GM06990 (cell line): ENCODE measurements at regions not wholly inside any gene's neighbourhood (a gene's known extent, or its start where the extent isn't known, plus 50 kb on each side); places are given as distances from the start of the nearest gene placed in this dataset.

ENCODE experiments used
- DNase-seq: peaks from one replicate; pipeline ENCODE4 v3.0.0-alpha.2; 2011; ENCODE audit not compliant: insufficient read length; ENCODE audit errors: extremely low read depth
- H3K27me3 ChIP-seq: replicated peaks from 2 replicates; pipeline ENCODE4 v1.6.0; 2011; ENCODE audit warnings: low read length; ENCODE audit not compliant: control insufficient read depth, insufficient read depth
- H3K36me3 ChIP-seq: 2 replicates; pipeline ENCODE4 v1.5.1; 2011; ENCODE audit warnings: low read length; ENCODE audit not compliant: control insufficient read depth, insufficient read depth
- H3K4me3 ChIP-seq: replicated peaks from 2 replicates; pipeline ENCODE4 v1.5.1; 2011; ENCODE audit warnings: low read depth, mild to moderate bottlenecking, control low read depth, low read length
- CTCF ChIP-seq: IDR thresholded peaks from 2 replicates; pipeline ENCODE4 v1.5.1; 2011; ENCODE audit warnings: low read length, control low read depth, mild to moderate bottlenecking, inconsistent platforms; ENCODE audit not compliant: insufficient read depth, poor library complexity, severe bottlenecking

- H3K27me3 ChIP-seq = no peaks in the 10 kb centered on the region
- TF ChIP-seq CTCF = no peak
- DNase-seq = no peak
- peaks cover 38% of the 10 kb centered on the region for H3K36me3 ChIP-seq
- H3K4me3 ChIP-seq = no peak overlapping the region
These were observed 119.0 kb downstream of the NCOR2 start for GRCh38 chr12:124448241-124448954.

GRCh38 chr12:124446364-124446763 lies 121.0 kb downstream of the NCOR2 start:
- DNase-seq = no peak
- Histone ChIP-seq H3K4me3 (no peak overlapping the region), H3K36me3 (peaks cover 41% of the 10 kb centered on the region), H3K27me3 (no peaks in the 10 kb centered on the region)
- no peak for TF ChIP-seq CTCF

GRCh38 chr12:124445826-124446225 lies 121.6 kb downstream of the NCOR2 start:
- Histone ChIP-seq H3K4me3 (no peak overlapping the region), H3K27me3 (no peaks in the 10 kb centered on the region), H3K36me3 (peaks cover 40% of the 10 kb centered on the region)
- DNase-seq = no peak
- no peak for TF ChIP-seq CTCF

- no peaks in the 10 kb centered on the region for H3K27me3 ChIP-seq
- H3K4me3 ChIP-seq = no peak overlapping the region
- no peak for DNase-seq
- peaks cover 36% of the 10 kb centered on the region for H3K36me3 ChIP-seq
- TF ChIP-seq CTCF = no peak
These were observed 122.2 kb downstream of the NCOR2 start for GRCh38 chr12:124445121-124445718.

- Histone ChIP-seq H3K4me3 (no peak overlapping the region), H3K27me3 (no peaks in the 10 kb centered on the region), H3K36me3 (peaks cover 31% of the 10 kb centered on the region)
- TF ChIP-seq CTCF = no peak
- DNase-seq = no peak
These were observed 123.3 kb downstream of the NCOR2 start for GRCh38 chr12:124443931-124444712.
